COLO829 (cell line): ENCODE measurements at regions not wholly inside any gene's neighbourhood (a gene's known extent, or its start where the extent isn't known, plus 50 kb on each side); places are given as distances from the start of the nearest gene placed in this dataset.

ENCODE experiments used
- DNase-seq: peaks from one replicate; pipeline ENCODE4 v3.0.0; 2012; ENCODE audit warnings: low spot score

DNA sequence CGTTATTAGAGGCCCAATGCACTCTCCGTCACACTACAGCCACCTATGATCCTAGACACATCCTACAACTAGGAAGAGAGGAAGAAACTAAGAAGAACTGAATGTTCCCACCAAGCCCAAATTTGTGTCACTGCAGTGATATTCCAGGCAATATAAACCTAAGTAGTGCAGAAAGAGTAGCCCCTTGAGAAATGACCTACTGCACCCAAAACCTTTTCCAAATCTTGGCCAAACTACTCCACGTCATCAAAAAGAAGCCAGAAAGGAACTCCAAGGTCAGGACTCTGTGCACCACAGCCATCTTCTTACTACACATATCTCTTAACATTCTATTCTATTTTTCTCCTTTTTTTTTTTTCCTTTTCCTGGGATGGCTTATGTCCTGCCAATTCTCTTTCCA, 60.2 kb downstream of the ADAMTS1 start:
- no peak for DNase-seq

DNA sequence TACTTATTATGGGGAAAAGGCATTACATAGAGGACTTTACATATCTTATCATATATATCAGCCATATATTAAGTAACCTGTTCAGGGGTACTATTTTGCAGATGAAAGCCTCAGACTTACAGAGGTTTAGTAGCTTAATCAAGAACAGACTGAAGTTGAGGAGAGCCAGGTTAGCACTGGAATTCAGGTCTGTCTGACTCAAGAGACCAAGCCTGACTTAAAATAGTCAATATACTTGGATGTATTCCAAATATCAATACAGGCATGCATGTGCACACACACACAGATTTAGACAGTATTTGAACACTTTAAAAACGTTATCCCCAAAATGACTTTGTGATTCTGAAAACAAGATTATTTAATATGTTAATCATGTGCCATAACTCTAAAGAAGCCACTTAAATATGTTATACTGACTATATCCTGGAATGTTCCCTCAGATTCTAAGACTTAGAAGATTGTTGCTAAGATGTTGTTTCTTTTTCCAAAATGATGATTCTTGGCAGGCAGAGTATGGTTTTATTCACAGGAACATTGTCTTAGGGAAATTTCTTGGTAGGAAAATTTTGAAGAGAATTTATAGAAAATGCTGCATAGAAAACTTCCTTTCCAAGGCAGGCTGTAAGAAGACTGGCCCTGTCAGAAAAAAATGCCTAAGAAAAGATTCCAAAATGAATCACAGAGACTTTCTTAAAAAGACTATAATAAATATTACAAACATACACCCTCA, 61.6 kb downstream of the ADAMTS1 start:
- DNase-seq: no peak

DNA sequence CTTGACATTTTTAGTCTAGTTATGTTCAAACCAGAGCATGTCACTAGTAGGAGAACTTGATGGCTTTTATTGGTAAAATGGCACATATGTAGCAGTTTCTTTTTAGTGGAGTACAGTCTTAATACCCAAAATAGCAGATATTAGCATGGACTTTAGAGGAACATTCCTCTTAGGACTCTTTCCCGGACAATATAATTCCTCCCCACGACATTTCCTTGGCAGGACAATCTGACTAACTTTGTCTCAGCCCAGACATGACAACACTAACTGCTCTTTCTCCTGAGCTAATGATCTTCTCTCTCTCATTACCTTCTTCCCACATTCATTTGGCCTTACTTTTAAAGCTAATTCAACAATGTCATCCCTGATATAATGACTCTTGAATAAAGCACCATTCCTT, 62.5 kb downstream of the ADAMTS1 start:
- no peak for DNase-seq

DNA sequence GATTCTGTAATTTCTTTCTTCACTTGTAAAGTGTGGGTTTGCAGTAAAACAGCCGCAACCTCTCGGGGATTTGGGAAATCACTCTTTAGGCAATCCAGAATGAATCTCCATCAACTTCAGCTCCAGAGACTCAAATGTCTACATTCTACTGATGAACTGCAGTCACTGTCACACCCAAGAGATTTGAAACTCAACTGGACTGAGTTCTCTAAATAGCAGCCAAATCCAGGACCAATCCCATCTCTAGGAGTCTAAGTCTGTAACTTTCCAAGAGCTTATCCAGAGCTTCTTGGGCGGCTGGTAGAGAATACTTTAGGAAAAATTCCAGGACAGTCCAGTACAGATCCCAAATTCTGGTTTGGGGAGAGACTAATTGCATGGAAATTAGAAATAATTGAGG, 62.9 kb downstream of the ADAMTS1 start:
- DNase-seq: no peak

DNA sequence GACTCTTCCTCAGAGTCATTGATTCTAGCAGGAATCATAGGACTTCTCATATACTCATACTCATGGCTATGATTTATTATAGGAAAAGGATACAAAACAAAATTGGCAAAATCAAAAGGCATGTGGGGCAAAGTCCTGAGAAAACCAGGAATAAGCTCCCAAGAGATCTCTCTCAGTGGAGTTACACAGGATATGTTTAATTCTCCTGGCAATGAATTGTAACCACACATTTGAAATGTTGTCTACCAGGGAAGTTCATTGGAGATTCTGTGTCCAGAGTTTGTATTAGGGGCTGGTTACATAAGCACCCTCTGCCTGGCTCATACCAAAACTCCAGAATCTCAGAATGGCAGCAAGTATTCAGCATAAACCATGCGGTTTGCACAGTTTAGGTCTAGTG, 63.9 kb downstream of the ADAMTS1 start:
- no peak for DNase-seq

DNA sequence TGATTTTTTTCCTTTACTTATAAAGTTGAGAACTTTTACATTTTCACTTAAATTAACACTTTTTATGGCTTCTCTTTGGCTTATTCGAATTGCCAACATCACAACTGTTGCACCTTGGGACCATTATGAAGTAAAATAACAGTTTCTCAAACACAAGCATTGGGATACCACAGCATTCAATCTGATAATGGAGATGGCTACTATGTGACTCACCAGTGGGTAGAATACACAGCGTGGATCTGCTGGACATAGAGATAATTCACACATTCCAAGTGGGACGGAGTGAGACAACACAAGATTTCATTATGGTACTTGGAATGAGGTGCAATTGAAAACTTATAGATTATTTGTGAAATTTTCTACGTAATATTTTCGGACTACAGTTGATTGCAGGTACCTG, 68.0 kb downstream of the ADAMTS1 start:
- DNase-seq: no peak

DNA sequence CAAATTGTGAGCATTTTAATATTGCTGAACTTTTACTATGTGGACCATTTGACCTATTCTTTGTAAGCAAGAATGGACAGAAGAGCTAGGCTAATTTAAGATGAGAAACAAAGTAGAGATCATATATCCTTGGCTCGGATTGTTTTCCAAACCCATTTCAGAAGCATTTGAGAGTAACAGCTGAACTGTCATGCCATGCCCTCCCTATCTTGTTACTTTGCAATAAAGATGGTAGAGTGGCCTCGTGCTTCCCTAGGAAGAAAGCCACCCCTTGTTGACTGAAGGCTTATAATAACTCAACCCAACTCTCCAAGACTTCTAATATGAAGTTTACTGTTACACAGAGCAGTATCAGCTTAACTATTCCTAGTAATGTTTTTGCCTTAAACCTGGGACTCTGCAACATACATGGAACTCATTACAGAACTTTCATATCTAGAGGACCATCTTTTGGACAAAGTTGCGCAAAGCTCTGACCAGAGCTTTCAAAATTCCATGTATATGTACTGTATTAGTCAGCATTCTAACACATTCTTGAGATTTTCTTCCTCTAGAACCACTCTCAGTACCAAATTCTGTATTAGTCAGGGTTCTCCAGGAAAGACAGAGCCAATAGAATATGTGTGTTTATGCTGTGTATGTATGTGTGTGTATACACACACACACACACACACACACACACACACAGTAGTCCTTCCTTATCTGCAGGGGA, 68.7 kb downstream of the ADAMTS1 start:
- no peak for DNase-seq

DNA sequence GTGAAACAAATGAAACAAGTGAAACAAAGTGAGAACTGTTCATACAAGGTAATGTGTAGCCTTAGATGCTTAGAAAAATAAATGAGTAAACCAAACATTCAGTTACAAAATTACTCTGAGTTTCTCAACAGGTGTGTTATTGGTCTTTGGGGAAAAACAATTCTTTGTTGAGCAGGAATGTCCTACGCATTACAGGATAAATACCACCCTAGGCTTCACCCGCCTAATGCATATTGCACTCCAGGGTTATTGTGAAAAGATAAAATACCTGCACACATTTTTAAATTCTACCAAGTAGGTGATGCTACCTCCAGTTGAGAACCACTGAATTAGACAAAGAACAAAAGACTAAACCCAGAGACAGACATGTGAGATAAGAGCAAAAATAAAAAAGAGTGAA, 72.2 kb downstream of the ADAMTS1 start:
- DNase-seq: no peak

DNA sequence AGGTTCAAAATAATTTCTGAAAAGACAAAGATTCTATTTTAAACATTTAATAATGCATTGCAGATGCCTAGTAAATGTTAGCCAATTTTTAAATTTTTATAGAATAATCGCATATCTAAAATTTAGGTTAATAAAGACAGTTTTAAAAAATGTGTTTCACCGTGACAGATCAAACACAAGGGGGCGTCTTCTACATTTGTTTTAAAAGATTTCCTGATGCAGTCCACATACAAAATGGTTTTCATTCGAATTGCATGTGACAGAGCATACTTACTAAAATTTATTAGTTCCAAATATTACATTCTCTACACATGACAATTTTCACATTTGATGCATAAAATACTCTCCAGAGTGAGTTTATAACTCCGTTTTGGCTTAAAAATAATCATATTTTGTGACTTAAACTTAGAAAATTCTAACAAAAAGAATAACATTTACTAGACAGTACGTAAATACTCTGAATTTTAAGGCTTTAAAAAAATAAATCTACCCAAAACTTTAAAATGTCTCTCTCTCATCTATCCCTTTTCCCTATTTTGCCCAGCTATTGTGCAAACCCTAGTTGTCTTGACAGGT, 75.5 kb downstream of the ADAMTS1 start:
- DNase-seq: peak; percentile 23

DNA sequence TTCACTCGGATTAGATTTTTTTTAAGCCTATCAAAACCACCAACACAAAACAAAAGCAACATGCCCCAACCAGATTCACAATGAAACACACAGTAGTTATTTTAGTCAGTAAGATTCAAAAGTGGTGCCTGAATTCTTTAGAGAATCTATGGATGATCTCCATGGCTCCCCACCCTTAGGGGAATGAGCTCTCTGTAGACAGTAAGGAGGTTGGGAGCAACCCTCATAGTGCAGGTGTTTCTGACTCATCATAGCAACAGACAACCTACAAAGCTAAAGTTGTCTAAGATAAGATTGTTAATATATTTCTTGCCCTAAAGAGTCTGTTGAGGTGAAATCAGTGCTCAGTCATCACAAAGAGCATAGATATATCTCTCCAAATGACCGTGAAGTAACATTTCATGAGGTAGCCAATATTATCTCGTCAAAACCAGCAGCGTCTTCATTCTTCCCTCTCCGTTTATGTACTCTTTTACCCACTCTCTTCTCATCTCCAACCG, 78.3 kb downstream of the ADAMTS1 start:
- DNase-seq: no peak

DNA sequence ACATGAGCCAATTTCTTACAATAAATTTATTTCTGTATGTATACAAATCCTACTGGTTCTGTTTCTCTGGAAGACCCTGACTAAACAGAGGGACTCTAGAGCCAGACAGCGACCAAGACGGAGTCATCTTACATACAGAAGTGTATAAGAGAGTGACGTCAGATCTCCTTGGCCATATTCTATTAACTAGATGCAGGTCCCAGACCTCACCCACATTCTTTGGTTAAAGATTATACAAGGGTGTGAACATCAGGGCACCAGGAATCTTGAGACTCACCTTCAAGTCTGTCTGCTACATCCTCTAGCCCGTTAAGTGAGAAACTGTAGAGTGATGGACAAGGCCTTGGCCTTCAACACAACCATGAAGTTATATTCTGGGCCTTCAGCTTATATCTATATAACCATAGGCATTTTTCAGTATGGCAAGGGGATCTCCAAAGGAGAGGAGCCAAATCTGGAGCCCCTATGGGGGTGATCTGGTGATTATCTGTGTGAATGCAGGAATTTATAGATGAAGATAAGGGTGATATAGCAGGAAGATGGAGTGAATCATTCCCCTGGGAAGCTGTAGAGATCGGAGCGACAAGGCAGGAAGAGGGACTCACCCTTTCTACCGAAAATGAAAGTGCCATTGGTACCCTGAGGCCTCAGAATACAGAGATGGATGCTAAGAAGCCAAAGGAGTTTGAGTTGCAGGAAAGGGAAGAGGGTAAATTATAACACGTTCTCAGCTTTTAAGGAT, 83.9 kb downstream of the ADAMTS1 start:
- DNase-seq: no peak

DNA sequence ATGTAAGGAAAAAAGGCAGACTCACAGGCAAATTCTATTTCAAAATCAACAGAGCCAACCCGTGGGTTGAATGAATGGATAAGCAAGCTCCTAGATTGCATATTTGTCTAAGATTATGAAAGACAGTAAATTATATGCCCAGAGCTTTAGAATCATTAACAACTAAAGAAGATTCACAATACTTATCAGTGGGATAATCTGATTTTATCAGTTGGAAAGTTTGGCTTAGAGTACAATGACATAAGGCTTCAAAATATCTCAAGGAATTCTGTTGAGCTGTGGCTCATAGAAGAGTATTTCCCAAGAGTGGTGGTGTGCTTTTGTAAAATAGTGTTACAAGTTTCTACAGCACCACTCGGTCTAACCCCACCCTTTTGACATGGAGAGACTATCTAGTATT, 85.5 kb downstream of the ADAMTS1 start:
- no peak for DNase-seq

DNA sequence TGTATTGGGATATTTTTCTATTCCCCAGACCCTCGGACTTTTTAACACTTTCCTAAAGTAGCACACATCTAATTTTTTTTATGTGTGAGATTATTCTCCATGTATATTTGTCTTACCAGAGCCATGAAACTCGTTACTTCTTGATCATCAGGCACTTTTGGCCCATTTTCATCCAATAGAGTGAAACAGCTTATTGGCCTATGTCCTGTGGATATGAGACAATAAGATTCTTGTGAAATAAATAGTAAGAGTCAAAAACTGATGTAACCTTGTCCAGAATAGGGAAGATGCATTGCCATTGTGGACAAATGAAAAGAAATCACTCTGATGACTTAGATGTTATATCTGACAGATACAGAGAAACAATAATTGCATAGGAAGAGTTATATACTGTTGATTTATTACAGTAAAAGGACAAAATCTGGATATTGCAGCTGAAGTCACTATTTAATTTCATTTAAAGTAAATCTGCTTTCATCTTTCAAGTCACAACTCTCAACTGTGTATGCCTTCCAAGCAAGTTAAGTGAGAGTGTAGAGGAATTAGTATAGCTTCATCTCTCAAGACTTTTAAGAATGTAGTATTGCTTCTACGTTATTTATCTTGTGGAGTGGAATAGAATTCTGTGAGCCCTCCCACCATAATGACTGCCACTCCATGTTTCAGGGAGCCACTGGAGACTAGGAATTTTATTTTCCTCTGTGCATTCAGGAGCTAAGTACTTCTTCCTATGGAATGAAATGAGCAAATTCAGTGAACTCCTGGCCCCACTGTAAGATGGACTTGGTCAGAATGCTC, 86.9 kb downstream of the ADAMTS1 start:
- no peak for DNase-seq

DNA sequence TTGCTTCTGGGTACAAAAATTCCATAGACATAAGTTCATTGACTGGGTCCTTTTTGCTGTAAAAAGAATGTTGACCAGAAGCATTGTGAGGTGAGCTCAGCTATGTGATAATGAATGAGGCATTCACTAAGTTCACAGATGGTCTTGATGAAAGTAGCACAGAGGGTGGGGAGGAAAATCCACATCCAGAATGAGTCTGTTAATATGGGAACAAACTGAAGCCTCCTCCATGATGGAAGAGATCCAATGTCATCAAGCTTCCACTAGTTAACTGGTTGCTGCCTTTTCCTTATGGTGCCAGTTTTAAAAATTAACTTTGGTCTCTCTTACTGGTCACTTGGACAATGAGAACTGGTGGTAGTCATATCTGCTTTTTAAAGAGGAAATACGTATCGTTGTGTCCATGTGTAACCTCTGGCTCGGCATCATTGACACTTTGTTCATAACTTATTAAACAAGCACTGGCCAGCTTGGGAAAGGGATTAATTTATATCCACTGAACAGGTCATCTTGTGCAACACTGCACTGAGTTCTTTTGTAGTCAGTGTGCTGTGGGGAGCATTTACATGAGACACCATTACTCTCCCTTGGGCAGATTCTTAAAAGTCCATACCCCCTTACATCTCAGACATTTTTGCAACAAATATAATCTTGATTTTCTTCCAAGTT, 88.6 kb downstream of the ADAMTS1 start:
- DNase-seq: no peak

DNA sequence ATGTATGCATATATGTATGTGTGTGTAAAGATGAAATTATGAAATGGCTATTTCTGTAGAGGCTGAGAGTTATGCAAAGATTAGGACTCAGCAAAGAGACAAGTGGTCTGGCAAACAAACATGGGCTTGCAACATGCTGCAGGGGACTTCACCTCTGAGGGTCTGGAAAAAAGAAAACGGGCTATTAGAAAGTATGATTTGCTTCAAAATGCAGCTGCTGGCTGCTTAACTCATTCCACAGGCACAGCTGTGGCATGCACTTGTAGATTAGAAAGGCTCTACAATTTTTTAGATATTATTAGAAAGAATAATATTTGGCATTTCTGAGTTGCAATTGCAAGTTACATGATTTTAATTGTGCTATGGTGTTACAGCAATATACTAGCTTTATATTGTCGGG, 90.4 kb downstream of the ADAMTS1 start:
- no peak for DNase-seq

DNA sequence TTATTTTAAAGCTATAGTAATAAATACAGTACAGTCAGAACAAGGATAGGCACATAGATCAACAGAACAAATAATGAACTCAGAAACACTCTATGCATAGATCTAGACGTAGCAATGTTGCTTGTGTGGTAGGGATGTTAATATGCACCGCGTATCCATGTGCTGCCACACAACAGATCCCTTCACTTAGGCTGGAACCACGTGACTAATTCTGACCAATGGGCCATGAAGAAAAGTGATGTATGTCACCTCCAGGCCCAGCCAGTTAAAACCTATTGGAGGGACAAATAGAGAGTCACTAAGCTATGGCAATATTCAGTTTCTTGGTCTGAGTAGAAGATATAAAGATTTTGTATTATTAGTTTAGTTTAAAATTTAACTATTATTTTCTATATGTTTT, 91.4 kb downstream of the ADAMTS1 start:
- DNase-seq: no peak

DNA sequence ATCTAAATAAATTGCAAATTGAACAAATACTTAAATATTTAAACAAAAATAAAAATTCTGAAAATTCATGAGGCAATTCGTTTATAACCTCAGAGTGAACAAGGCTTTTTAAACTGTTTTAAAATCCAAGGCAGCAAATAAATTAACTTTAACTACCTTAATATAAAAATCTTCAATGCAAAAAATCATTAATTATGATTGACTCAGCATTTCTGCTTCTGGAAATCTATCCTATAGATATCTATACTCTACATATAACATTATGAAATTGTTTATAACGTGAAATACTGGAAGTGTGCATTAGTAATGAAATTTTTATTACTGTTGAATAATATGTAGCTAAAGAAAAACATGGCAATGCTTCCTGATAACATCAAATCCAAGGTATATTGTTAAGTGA, 92.4 kb downstream of the ADAMTS1 start:
- no peak for DNase-seq

DNA sequence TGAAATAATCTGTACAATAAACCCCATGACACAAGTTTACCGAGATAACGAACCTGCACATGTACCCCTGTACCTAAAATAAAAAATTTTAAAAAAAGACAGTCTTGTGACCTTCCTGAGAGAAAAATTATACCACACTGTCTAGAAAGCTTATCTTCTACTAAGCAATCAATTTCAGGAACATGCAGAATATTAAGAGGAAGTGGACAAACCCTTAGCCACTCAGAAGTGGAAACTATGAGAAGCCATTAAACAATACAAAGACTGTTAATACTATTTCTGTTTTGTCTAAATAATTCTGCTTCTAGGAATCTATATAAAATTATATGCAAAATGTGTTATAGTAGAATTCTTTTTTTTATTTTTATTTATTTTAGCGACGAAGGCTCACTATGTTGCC, 93.9 kb downstream of the ADAMTS1 start:
- no peak for DNase-seq

DNA sequence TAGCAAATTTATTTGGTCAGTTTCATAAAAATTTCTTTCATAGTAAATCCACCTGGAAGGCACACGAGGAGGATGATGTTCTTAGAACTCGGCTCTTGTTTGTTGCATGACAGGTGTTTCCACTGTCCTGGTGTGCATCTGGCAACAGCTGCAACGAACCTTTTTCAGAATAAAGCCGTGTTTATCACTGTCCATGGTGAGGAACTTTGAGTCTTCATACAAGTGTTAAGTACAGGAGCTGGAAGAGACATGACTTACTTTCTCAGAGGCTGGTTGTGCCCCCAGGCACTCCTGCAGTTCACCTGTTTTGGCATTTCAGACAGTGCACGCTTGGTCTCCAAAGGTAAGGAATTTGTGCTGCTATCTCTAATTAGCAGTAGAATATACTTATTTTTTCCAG, 97.1 kb downstream of the ADAMTS1 start:
- DNase-seq: no peak

DNA sequence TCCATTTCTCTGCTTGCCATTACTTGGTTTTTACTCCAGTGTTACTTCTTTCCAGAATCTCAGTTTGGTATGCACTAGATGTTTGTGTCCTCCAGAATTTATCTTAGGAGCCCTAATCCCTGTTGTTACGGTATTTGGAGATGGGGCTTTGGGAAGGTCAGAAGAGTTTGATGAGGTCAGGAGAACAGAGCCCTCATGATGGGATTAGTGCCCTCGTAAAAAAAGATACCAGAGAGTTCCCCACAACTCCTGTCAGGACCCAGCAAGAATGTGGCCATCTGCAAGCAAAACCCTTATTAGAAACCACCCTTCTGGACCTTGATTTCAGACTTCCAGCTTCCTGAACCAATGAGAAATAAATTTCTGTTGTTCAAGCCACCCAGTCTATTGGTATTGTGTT, 98.0 kb downstream of the ADAMTS1 start:
- no peak for DNase-seq

DNA sequence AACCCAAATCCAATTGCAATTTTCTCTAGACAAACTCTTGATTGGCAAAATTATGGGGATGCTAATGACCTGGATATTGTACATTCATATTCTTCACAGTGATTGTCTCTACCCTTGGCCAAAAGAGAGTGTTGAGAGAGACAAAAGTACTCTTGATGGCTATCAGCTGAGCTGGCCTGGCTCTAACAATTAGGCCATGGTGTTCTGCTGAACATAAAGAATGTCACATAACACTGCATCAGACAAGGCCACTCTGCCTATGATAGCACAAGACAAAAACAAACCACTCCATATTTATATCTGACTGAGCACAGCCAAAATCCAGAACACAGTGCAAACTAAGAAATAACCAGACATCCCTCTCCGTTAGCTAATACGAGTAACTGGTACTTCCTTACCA, 101.7 kb downstream of the ADAMTS1 start:
- DNase-seq: no peak
